ENCODE measurements at regions not wholly inside any gene's neighbourhood (a gene's known extent, or its start where the extent isn't known, plus 50 kb on each side); places are given as distances from the start of the nearest gene placed in this dataset.

DNA sequence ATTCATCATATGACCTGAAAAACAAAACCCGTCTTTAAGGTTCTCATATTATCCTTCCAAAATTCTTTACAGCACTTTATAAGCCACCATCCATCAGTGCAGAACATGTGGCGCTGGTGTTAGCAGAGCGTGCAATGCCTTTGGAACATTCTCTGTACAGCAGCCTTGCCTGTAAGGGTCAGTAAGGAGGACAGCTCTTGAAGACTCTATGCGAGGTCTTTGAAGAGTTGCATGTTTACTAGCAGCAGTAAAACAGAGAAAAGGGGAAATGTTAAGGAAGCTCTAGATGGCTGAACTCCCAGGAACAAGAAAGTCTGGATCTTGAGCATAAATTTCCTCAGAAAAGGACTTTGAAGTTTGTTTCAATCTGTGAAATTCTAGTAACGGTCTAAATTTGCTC is 365.6 kb downstream of the DUSP10 start:
- TF ChIP-seq, protein P1, sequence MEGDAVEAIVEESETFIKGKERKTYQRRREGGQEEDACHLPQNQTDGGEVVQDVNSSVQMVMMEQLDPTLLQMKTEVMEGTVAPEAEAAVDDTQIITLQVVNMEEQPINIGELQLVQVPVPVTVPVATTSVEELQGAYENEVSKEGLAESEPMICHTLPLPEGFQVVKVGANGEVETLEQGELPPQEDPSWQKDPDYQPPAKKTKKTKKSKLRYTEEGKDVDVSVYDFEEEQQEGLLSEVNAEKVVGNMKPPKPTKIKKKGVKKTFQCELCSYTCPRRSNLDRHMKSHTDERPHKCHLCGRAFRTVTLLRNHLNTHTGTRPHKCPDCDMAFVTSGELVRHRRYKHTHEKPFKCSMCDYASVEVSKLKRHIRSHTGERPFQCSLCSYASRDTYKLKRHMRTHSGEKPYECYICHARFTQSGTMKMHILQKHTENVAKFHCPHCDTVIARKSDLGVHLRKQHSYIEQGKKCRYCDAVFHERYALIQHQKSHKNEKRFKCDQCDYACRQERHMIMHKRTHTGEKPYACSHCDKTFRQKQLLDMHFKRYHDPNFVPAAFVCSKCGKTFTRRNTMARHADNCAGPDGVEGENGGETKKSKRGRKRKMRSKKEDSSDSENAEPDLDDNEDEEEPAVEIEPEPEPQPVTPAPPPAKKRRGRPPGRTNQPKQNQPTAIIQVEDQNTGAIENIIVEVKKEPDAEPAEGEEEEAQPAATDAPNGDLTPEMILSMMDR (IDR thresholded peaks at IDR 0.05; ENCODE audit: low read length): no peak
- TF ChIP-seq EZH2 (IDR thresholded peaks at IDR 0.05; ENCODE audit: borderline replicate concordance, low read length): no peak
